ENCODE measurements at regions not wholly inside any gene's neighbourhood (a gene's known extent, or its start where the extent isn't known, plus 50 kb on each side); places are given as distances from the start of the nearest gene placed in this dataset.
A peak's percentile ranks its signal among the peaks of the same experiment; 100 is the strongest.

GRCh38 chr5:29024052-29024451 is 1985.7 kb upstream of the CDH9 start:
- no peak for DNase-seq (ENCODE audit: low read depth, low spot score)
- Histone ChIP-seq H3K27ac (ENCODE audit: low read length) (no peak overlapping the region), H3K9me3 (ENCODE audit: control insufficient read depth, insufficient read depth, low read length) (no peaks in the 10 kb centered on the region), H3K4me3 (ENCODE audit: low read length) (no peak overlapping the region), H3K27me3 (ENCODE audit: control insufficient read depth, insufficient read depth, low read length) (no peaks in the 10 kb centered on the region), H3K4me1 (ENCODE audit: control insufficient read depth, insufficient read depth, low read length) (no peaks in the 10 kb centered on the region), H3K36me3 (ENCODE audit: control insufficient read depth, insufficient read depth, low read length) (no peaks in the 10 kb centered on the region)
- WGBS (ENCODE audit: insufficient coverage, insufficient read length) = no CpG with 5 or more reads among the region's 4 CpGs

GRCh38 chr5:29023541-29023940 is 1985.2 kb upstream of the CDH9 start:
- no CpG with 5 or more reads among the region's 2 CpGs for WGBS (ENCODE audit: insufficient coverage, insufficient read length)
- Histone ChIP-seq H3K36me3 (ENCODE audit: control insufficient read depth, insufficient read depth, low read length) (no peaks in the 10 kb centered on the region), H3K27ac (ENCODE audit: low read length) (no peak overlapping the region), H3K4me3 (ENCODE audit: low read length) (no peak overlapping the region), H3K9me3 (ENCODE audit: control insufficient read depth, insufficient read depth, low read length) (no peaks in the 10 kb centered on the region), H3K27me3 (ENCODE audit: control insufficient read depth, insufficient read depth, low read length) (no peaks in the 10 kb centered on the region), H3K4me1 (ENCODE audit: control insufficient read depth, insufficient read depth, low read length) (no peaks in the 10 kb centered on the region)
- DNase-seq (ENCODE audit: low read depth, low spot score) = no peak

- no peak overlapping the region for H3K4me3 ChIP-seq (ENCODE audit: low read length)
- H3K9me3 ChIP-seq (ENCODE audit: control insufficient read depth, insufficient read depth, low read length) = no peaks in the 10 kb centered on the region
- peaks cover 1% of the 10 kb centered on the region; the same call in 1 of the 2 replicates for H3K4me1 ChIP-seq (ENCODE audit: control insufficient read depth, insufficient read depth, low read length)
- no peaks in the 10 kb centered on the region for H3K27me3 ChIP-seq (ENCODE audit: control insufficient read depth, insufficient read depth, low read length)
- WGBS (ENCODE audit: insufficient coverage, insufficient read length) = no CpG with 5 or more reads among the region's 3 CpGs
- no peaks in the 10 kb centered on the region for H3K36me3 ChIP-seq (ENCODE audit: control insufficient read depth, insufficient read depth, low read length)
- no peak overlapping the region for H3K27ac ChIP-seq (ENCODE audit: low read length)
- DNase-seq (ENCODE audit: low read depth, low spot score) = no peak
Observed at GRCh38 chr5:29017501-29017900, 1979.1 kb upstream of the CDH9 start.

GRCh38 chr5:29016067-29016466 is 1977.7 kb upstream of the CDH9 start:
- WGBS (ENCODE audit: insufficient coverage, insufficient read length) = no CpG with 5 or more reads among the region's 4 CpGs
- Histone ChIP-seq H3K4me3 (ENCODE audit: low read length) (no peak overlapping the region), H3K27ac (ENCODE audit: low read length) (no peak overlapping the region), H3K36me3 (ENCODE audit: control insufficient read depth, insufficient read depth, low read length) (no peaks in the 10 kb centered on the region), H3K9me3 (ENCODE audit: control insufficient read depth, insufficient read depth, low read length) (no peaks in the 10 kb centered on the region), H3K27me3 (ENCODE audit: control insufficient read depth, insufficient read depth, low read length) (no peaks in the 10 kb centered on the region), H3K4me1 (ENCODE audit: control insufficient read depth, insufficient read depth, low read length) (peaks cover 1% of the 10 kb centered on the region; the same call in 1 of the 2 replicates)
- no peak for DNase-seq (ENCODE audit: low read depth, low spot score)

- no peak for DNase-seq (ENCODE audit: low read depth, low spot score)
- Histone ChIP-seq H3K4me1 (ENCODE audit: control insufficient read depth, insufficient read depth, low read length) (peaks cover 1% of the 10 kb centered on the region; the same call in 1 of the 2 replicates), H3K27me3 (ENCODE audit: control insufficient read depth, insufficient read depth, low read length) (no peaks in the 10 kb centered on the region), H3K27ac (ENCODE audit: low read length) (no peak overlapping the region), H3K9me3 (ENCODE audit: control insufficient read depth, insufficient read depth, low read length) (no peaks in the 10 kb centered on the region), H3K36me3 (ENCODE audit: control insufficient read depth, insufficient read depth, low read length) (no peaks in the 10 kb centered on the region), H3K4me3 (ENCODE audit: low read length) (no peak overlapping the region)
- no CpG with 5 or more reads among the region's 2 CpGs for WGBS (ENCODE audit: insufficient coverage, insufficient read length)
Observed at GRCh38 chr5:29015523-29015922, 1977.1 kb upstream of the CDH9 start.

- Histone ChIP-seq H3K36me3 (ENCODE audit: control insufficient read depth, insufficient read depth, low read length) (no peaks in the 10 kb centered on the region), H3K4me1 (ENCODE audit: control insufficient read depth, insufficient read depth, low read length) (no peaks in the 10 kb centered on the region), H3K9me3 (ENCODE audit: control insufficient read depth, insufficient read depth, low read length) (no peaks in the 10 kb centered on the region), H3K27ac (ENCODE audit: low read length) (no peak overlapping the region), H3K4me3 (ENCODE audit: low read length) (no peak overlapping the region), H3K27me3 (ENCODE audit: control insufficient read depth, insufficient read depth, low read length) (no peaks in the 10 kb centered on the region)
- DNase-seq (ENCODE audit: low read depth, low spot score) = peak; percentile 2
- no CpG with 5 or more reads among the region's 3 CpGs for WGBS (ENCODE audit: insufficient coverage, insufficient read length)
Observed at GRCh38 chr5:29005386-29005785, 1967.0 kb upstream of the CDH9 start.

GRCh38 chr5:29002481-29002880 is 1964.1 kb upstream of the CDH9 start:
- H3K27me3 ChIP-seq (ENCODE audit: control insufficient read depth, insufficient read depth, low read length) = no peaks in the 10 kb centered on the region
- no peak overlapping the region for H3K4me3 ChIP-seq (ENCODE audit: low read length)
- DNase-seq (ENCODE audit: low read depth, low spot score) = no peak
- H3K9me3 ChIP-seq (ENCODE audit: control insufficient read depth, insufficient read depth, low read length) = no peaks in the 10 kb centered on the region
- H3K36me3 ChIP-seq (ENCODE audit: control insufficient read depth, insufficient read depth, low read length) = no peaks in the 10 kb centered on the region
- WGBS (ENCODE audit: insufficient coverage, insufficient read length) = no CpG with 5 or more reads among the region's 6 CpGs
- H3K4me1 ChIP-seq (ENCODE audit: control insufficient read depth, insufficient read depth, low read length) = no peaks in the 10 kb centered on the region
- H3K27ac ChIP-seq (ENCODE audit: low read length) = no peak overlapping the region

- Histone ChIP-seq H3K4me3 (ENCODE audit: low read length) (no peak overlapping the region), H3K27ac (ENCODE audit: low read length) (no peak overlapping the region), H3K4me1 (ENCODE audit: control insufficient read depth, insufficient read depth, low read length) (no peaks in the 10 kb centered on the region), H3K27me3 (ENCODE audit: control insufficient read depth, insufficient read depth, low read length) (no peaks in the 10 kb centered on the region), H3K36me3 (ENCODE audit: control insufficient read depth, insufficient read depth, low read length) (no peaks in the 10 kb centered on the region), H3K9me3 (ENCODE audit: control insufficient read depth, insufficient read depth, low read length) (no peaks in the 10 kb centered on the region)
- WGBS (ENCODE audit: insufficient coverage, insufficient read length) = no CpG with 5 or more reads among the region's 3 CpGs
- peak; percentile 5 for DNase-seq (ENCODE audit: low read depth, low spot score)
Observed at GRCh38 chr5:29001666-29002065, 1963.3 kb upstream of the CDH9 start.

GRCh38 chr5:28984639-28985038 is 1946.3 kb upstream of the CDH9 start:
- H3K27me3 ChIP-seq (ENCODE audit: control insufficient read depth, insufficient read depth, low read length) = no peaks in the 10 kb centered on the region
- no peaks in the 10 kb centered on the region for H3K9me3 ChIP-seq (ENCODE audit: control insufficient read depth, insufficient read depth, low read length)
- no peaks in the 10 kb centered on the region for H3K36me3 ChIP-seq (ENCODE audit: control insufficient read depth, insufficient read depth, low read length)
- no CpG with 5 or more reads among the region's 2 CpGs for WGBS (ENCODE audit: insufficient coverage, insufficient read length)
- no peak for DNase-seq (ENCODE audit: low read depth, low spot score)
- no peaks in the 10 kb centered on the region for H3K4me1 ChIP-seq (ENCODE audit: control insufficient read depth, insufficient read depth, low read length)
- no peak overlapping the region for H3K4me3 ChIP-seq (ENCODE audit: low read length)
- H3K27ac ChIP-seq (ENCODE audit: low read length) = no peak overlapping the region

- Histone ChIP-seq H3K36me3 (ENCODE audit: control insufficient read depth, insufficient read depth, low read length) (no peaks in the 10 kb centered on the region), H3K4me1 (ENCODE audit: control insufficient read depth, insufficient read depth, low read length) (no peaks in the 10 kb centered on the region), H3K27me3 (ENCODE audit: control insufficient read depth, insufficient read depth, low read length) (no peaks in the 10 kb centered on the region), H3K4me3 (ENCODE audit: low read length) (no peak overlapping the region), H3K27ac (ENCODE audit: low read length) (no peak overlapping the region), H3K9me3 (ENCODE audit: control insufficient read depth, insufficient read depth, low read length) (no peaks in the 10 kb centered on the region)
- DNase-seq (ENCODE audit: low read depth, low spot score) = no peak
- no CpG with 5 or more reads among the region's 2 CpGs for WGBS (ENCODE audit: insufficient coverage, insufficient read length)
Observed at GRCh38 chr5:28975508-28975907, 1937.1 kb upstream of the CDH9 start.

- no peak overlapping the region for H3K4me3 ChIP-seq (ENCODE audit: low read length)
- no CpG with 5 or more reads among the region's 3 CpGs for WGBS (ENCODE audit: insufficient coverage, insufficient read length)
- H3K27ac ChIP-seq (ENCODE audit: low read length) = no peak overlapping the region
- DNase-seq (ENCODE audit: low read depth, low spot score) = no peak
- no peaks in the 10 kb centered on the region for H3K4me1 ChIP-seq (ENCODE audit: control insufficient read depth, insufficient read depth, low read length)
- H3K9me3 ChIP-seq (ENCODE audit: control insufficient read depth, insufficient read depth, low read length) = no peaks in the 10 kb centered on the region
- H3K27me3 ChIP-seq (ENCODE audit: control insufficient read depth, insufficient read depth, low read length) = no peaks in the 10 kb centered on the region
- no peaks in the 10 kb centered on the region for H3K36me3 ChIP-seq (ENCODE audit: control insufficient read depth, insufficient read depth, low read length)
Observed at GRCh38 chr5:28967848-28968247, 1929.5 kb upstream of the CDH9 start.

All from iPS DF 6.9 (cell line).